ENCODE measurements at regions not wholly inside any gene's neighbourhood (a gene's known extent, or its start where the extent isn't known, plus 50 kb on each side); places are given as distances from the start of the nearest gene placed in this dataset.

GRCh38 chr1:90501281-90501680, 215.8 kb downstream of the BARHL2 start:
- no peak overlapping the region for H3K4me2 ChIP-seq (ENCODE audit: insufficient read depth, low read length)
- BruUV-seq (replicated peaks), result no TSS peak
- DNase-seq (ENCODE audit: low read depth, low spot score), result no peak
- CTCF ChIA-PET, result no interaction called here
- H3K4me1 ChIP-seq (ENCODE audit: control insufficient read depth, extremely low read depth, insufficient read depth, low read length), result no peaks in the 10 kb centered on the region
- no peak overlapping the region for H3K4me3 ChIP-seq (replicated peaks in 1 of 3; ENCODE audit: insufficient read depth in 1 of 3, low read depth in 1 of 3, low read length in 3 of 3)
- POLR2A ChIA-PET, result no interaction called here
- no peaks in the 10 kb centered on the region for H3K79me2 ChIP-seq (ENCODE audit: control insufficient read depth, insufficient read depth, low read length)
- TF ChIP-seq POLR2A (IDR thresholded peaks at IDR 0.05; ENCODE audit: low read depth, low read length) (no peak), EZH2 (IDR thresholded peaks at IDR 0.05; ENCODE audit: borderline replicate concordance, low read depth, low read length, severe bottlenecking) (no peak), CTCF (IDR thresholded peaks at IDR 0.05; ENCODE audit: extremely low read depth in 1 of 2, insufficient read depth in 1 of 2, low read depth in 1 of 2, low read length in 2 of 2) (no peak), MYC (IDR thresholded peaks at IDR 0.05; ENCODE audit: low read depth, low read length) (no peak), POLR2AphosphoS5 (IDR thresholded peaks at IDR 0.05; ENCODE audit: insufficient read depth, low read depth, low read length) (no peak), GATA2 (IDR thresholded peaks at IDR 0.05; ENCODE audit: insufficient read depth, insufficient read length, low read depth, low read length) (no peak), JUN (IDR thresholded peaks at IDR 0.05; ENCODE audit: borderline replicate concordance, insufficient read depth, insufficient read length, low read depth) (no peak), FOS (IDR thresholded peaks at IDR 0.05; ENCODE audit: borderline replicate concordance, insufficient read depth, low read length) (no peak), MAX (IDR thresholded peaks at IDR 0.05; ENCODE audit: insufficient read depth, insufficient read length) (no peak)
- H3K27ac ChIP-seq (ENCODE audit: insufficient read depth, low read depth, low read length), result no peak overlapping the region
- dilution Hi-C loops (cut with MboI; ENCODE audit: extremely low pct_ligation_motif_present, low sequenced_read_pairs) (no loop called here), intact Hi-C loops (cut with micrococcal nuclease) (no loop called here)
- no peaks in the 10 kb centered on the region for H3K9me3 ChIP-seq (replicated peaks; ENCODE audit: control insufficient read depth, insufficient read depth, low read length)
- H2AFZ ChIP-seq (ENCODE audit: low read depth, low read length), result no peak overlapping the region
- no peak for FAIRE-seq
- H4K20me1 ChIP-seq (replicated peaks; ENCODE audit: control insufficient read depth, extremely low read depth, insufficient read depth, low read length), result no peaks in the 10 kb centered on the region
- no peaks in the 10 kb centered on the region for H3K9me1 ChIP-seq (replicated peaks; ENCODE audit: control insufficient read depth, extremely low read depth, insufficient read depth, low read length)
- H3K36me3 ChIP-seq (ENCODE audit: control insufficient read depth in 2 of 2, extremely low read depth in 1 of 2, insufficient read depth in 2 of 2, low read length in 2 of 2), result no peaks in the 10 kb centered on the region
- H3K27me3 ChIP-seq (ENCODE audit: control insufficient read depth in 2 of 2, insufficient read depth in 2 of 2, low read length in 2 of 2), result no peaks in the 10 kb centered on the region
- H3K9ac ChIP-seq (replicated peaks; ENCODE audit: extremely low read depth, insufficient read depth, low read length), result no peak overlapping the region

All from endothelial cell of umbilical vein (primary cell).